Spinal cord (tissue), 9 donors: ENCODE measurements at regions not wholly inside any gene's neighbourhood (a gene's known extent, or its start where the extent isn't known, plus 50 kb on each side); places are given as distances from the start of the nearest gene placed in this dataset.

Experiments
- DNase-seq, 6 donors: peaks; one replicate each; pipeline versions ENCODE4 v3.0.0 to v3.0.0-alpha.2; 2013 to 2015; ENCODE audit warnings: low spot score in 6 of 6, low read depth in 4 of 6
- H3K27ac ChIP-seq: one replicate; pipeline ENCODE4 v1.5.1; 2013; ENCODE audit warnings: low read depth, low read length, control low read depth
- H3K27me3 ChIP-seq: one replicate; pipeline ENCODE4 v1.6.1; 2013; ENCODE audit warnings: low read length; ENCODE audit not compliant: control insufficient read depth, insufficient read depth
- H3K36me3 ChIP-seq: one replicate; pipeline ENCODE4 v1.6.1; 2013; ENCODE audit warnings: low read length; ENCODE audit not compliant: control insufficient read depth, insufficient read depth
- H3K4me1 ChIP-seq: one replicate; pipeline ENCODE4 v1.6.1; 2013; ENCODE audit warnings: low read length; ENCODE audit not compliant: control insufficient read depth, insufficient read depth
- H3K4me3 ChIP-seq: one replicate; pipeline ENCODE4 v1.5.1; 2013; ENCODE audit warnings: low read depth, low read length, control low read depth
- H3K9me3 ChIP-seq: one replicate; pipeline ENCODE4 v1.6.1; 2013; ENCODE audit warnings: low read length; ENCODE audit not compliant: control insufficient read depth, insufficient read depth
- WGBS: methylation state at CpG from one replicate; pipeline ENCODE4 v1.1.5; 2013; ENCODE audit warnings: missing lambda C conversion rate; ENCODE audit not compliant: insufficient coverage; 5-methylcytosine and 5-hydroxymethylcytosine counted together
- donor health status: healthy.

DNA sequence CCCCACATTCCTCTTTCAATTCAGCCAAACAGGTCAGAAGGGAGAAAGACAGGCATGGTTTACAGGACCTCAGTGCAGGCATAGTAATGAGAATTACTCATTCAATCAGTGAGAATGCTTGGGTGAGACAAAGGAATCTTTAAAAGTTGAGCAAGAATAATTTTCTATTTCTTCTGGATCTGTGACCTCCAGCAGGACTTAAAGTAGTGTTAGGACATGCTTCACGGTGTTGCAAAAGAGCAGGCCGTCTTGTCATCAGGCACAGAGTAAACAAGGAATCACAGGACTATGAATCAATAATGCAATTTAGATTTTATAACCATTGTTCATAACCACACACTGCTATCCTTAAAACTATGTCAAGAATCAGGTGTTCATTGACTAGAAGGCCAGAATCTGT lies 130.6 kb upstream of the GLRA2 start:
- Histone ChIP-seq H3K27ac (no peak overlapping the region), H3K9me3 (no peaks in the 10 kb centered on the region), H3K27me3 (no peaks in the 10 kb centered on the region), H3K4me3 (no peak overlapping the region), H3K36me3 (no peaks in the 10 kb centered on the region), H3K4me1 (no peaks in the 10 kb centered on the region)
- DNase-seq = no peak
- no CpG with 5 or more reads among the region's 2 CpGs for whole genome bisulfite sequencing

DNA sequence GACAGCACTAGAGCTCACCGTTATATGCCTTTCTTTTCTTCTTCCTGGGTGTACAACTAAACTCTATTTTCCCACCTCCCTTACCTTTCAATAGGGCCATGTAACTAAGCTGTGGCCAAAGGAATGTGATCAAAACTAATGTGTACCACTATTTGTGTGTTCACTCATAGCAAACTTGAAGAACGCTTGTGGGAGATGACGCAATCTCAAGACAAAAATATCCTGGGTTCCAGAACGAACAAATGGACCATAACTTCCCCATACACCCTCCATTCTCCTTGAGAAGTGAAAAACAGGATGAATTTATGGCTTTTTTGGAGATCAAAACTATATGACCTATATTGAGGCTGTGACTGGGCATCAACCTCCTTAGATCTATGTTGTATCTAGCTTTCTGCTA lies 139.7 kb upstream of the GLRA2 start:
- Histone ChIP-seq H3K36me3 (no peaks in the 10 kb centered on the region), H3K9me3 (no peaks in the 10 kb centered on the region), H3K27ac (no peak overlapping the region), H3K4me1 (no peaks in the 10 kb centered on the region), H3K27me3 (no peaks in the 10 kb centered on the region), H3K4me3 (no peak overlapping the region)
- WGBS = no CpG with 5 or more reads among the region's 4 CpGs
- DNase-seq = no peak

- Histone ChIP-seq H3K9me3 (no peaks in the 10 kb centered on the region), H3K4me1 (no peaks in the 10 kb centered on the region), H3K27me3 (no peaks in the 10 kb centered on the region), H3K4me3 (no peak overlapping the region), H3K36me3 (no peaks in the 10 kb centered on the region), H3K27ac (no peak overlapping the region)
- no CpG with 5 or more reads among the region's 4 CpGs for whole genome bisulfite sequencing
- peak in 2 of 6 donors; percentile 29 to 60 for DNase-seq
Observed at GRCh38 chrX:14386981-14387380, 142.4 kb upstream of the GLRA2 start.

DNA sequence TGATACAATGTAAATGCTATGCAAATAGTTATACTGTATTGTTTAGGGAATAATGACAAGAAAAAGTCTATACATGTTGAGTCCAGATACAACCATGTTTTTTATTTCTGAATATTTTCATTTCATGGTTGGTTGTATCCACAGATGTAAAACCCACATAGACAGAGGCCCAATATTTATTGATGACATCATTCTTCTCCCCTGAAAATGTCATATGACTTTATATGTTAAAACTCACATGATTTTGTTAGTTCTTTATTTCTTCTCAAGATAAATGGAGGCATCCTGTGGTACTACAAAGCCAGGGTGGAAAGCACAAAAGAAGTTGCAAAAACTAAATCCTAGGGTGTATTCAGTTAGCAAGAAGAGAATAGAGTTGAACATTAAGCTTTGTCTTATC lies 149.3 kb upstream of the GLRA2 start:
- Histone ChIP-seq H3K27ac (no peak overlapping the region), H3K27me3 (no peaks in the 10 kb centered on the region), H3K9me3 (no peaks in the 10 kb centered on the region), H3K4me1 (no peaks in the 10 kb centered on the region), H3K4me3 (no peak overlapping the region), H3K36me3 (no peaks in the 10 kb centered on the region)
- no peak for DNase-seq

GRCh38 chrX:14377427-14377826 lies 151.9 kb upstream of the GLRA2 start:
- no peaks in the 10 kb centered on the region for H3K27me3 ChIP-seq
- H3K27ac ChIP-seq = no peak overlapping the region

DNA sequence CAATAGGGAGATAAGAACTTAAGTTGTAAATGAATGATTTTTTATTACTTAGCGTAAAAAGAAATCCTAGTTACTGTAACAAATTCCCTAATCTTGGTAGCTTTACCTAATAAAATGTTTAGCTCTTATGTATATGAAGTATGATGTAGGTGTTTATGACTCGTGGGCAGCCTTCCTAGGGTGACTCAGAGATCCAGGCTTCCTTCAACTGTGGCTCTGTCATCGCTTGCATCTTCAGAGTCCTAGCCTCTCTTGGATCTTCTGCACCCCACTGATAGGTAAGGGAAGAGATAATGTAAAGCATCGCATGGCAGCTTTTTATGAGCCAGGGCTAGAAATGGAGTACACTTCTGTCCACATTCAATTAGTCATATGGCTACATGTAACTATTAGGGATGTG lies 165.6 kb upstream of the GLRA2 start:
- peaks cover 2% of the 10 kb centered on the region for H3K27me3 ChIP-seq
- WGBS = no CpG with 5 or more reads among the region's 4 CpGs
- no peak overlapping the region for H3K27ac ChIP-seq
- DNase-seq = no peak
- no peaks in the 10 kb centered on the region for H3K9me3 ChIP-seq
- H3K36me3 ChIP-seq = no peaks in the 10 kb centered on the region
- H3K4me3 ChIP-seq = no peak overlapping the region
- H3K4me1 ChIP-seq = no peaks in the 10 kb centered on the region

More at GRCh38 chrX:14377427-14377826, 151.9 kb upstream of the GLRA2 start:
- Histone ChIP-seq H3K4me1 (no peaks in the 10 kb centered on the region), H3K36me3 (no peaks in the 10 kb centered on the region), H3K4me3 (no peak overlapping the region), H3K9me3 (no peaks in the 10 kb centered on the region)
- DNase-seq = no peak

DNA sequence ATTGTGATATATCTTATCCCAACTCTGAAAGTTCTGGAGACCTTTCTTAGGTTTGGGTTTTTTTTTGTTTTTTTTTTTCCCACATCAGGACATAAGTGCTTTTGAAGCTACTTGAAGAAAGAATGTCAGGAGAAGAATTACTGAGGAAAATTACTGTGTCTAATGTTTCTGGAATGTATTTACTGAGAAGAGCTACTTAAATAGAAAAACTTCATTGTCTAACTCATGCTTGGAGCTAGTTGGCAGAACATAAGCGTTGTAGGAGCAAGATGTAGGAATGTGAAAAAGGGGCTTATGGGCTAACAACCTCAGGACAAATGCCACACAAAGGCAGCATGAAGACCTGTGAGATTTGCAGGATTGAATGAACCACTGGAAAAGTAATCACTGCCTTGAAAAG lies 166.6 kb upstream of the GLRA2 start:
- Histone ChIP-seq H3K4me1 (no peaks in the 10 kb centered on the region), H3K27ac (no peak overlapping the region), H3K27me3 (peaks cover 2% of the 10 kb centered on the region), H3K4me3 (no peak overlapping the region), H3K36me3 (no peaks in the 10 kb centered on the region), H3K9me3 (no peaks in the 10 kb centered on the region)
- no peak for DNase-seq
- WGBS = 80% methylated on average over 1 of the region's 1 CpG

- Histone ChIP-seq H3K27me3 (peaks cover 2% of the 10 kb centered on the region), H3K27ac (no peak overlapping the region), H3K4me3 (no peak overlapping the region), H3K9me3 (no peaks in the 10 kb centered on the region), H3K36me3 (no peaks in the 10 kb centered on the region), H3K4me1 (no peaks in the 10 kb centered on the region)
- WGBS = 86% methylated on average over 1 of the region's 2 CpGs
- DNase-seq = peak in 1 of 6 donors; percentile 62
Observed at GRCh38 chrX:14361435-14361834, 167.9 kb upstream of the GLRA2 start.

DNA sequence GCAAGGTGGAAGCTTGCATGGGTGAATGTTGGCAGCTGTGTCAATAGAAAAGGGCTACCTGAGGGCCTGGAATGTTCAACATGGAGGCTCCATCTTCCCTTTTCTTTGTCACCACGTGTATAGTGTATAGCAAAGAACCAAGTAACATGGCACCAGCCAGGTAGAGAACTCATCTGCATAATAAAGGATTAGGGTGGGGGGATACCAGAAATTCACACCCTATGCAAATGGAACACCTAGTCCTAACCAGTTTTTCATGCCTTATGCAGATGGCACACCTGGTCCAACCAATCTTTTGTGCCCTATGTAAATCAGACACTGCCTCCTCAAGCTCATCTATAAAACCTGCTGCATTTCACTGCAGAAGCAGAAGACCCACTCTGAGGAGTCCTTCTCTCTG lies 169.6 kb upstream of the GLRA2 start:
- no peaks in the 10 kb centered on the region for H3K9me3 ChIP-seq
- no CpG with 5 or more reads among the region's 1 CpG for whole genome bisulfite sequencing
- DNase-seq = no peak
- no peaks in the 10 kb centered on the region for H3K36me3 ChIP-seq
- no peak overlapping the region for H3K4me3 ChIP-seq
- H3K27ac ChIP-seq = no peak overlapping the region
- no peaks in the 10 kb centered on the region for H3K4me1 ChIP-seq
- peaks cover 2% of the 10 kb centered on the region for H3K27me3 ChIP-seq

DNA sequence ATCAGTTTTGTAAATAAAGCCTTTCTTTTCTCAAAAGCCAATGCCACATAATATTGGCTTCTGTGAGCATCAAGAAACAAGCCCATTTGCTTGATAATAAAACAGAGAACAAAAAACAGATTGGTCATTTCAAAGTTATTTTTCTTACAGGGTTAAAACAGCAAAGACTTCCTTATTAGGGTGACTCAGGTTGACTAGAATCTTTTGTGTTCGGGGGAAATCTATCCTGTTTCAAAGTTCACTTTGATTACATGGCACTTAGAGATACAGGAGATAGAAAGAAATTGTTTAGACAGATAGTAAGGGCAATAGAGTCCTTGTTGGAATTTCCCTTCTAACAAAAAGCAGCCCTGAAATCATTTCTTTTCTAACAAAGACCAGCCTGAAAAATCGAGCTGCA lies 170.0 kb upstream of the GLRA2 start:
- WGBS = no CpG with 5 or more reads among the region's 2 CpGs
- no peaks in the 10 kb centered on the region for H3K9me3 ChIP-seq
- peaks cover 2% of the 10 kb centered on the region for H3K27me3 ChIP-seq
- no peaks in the 10 kb centered on the region for H3K4me1 ChIP-seq
- H3K4me3 ChIP-seq = no peak overlapping the region
- DNase-seq = no peak
- H3K27ac ChIP-seq = no peak overlapping the region
- no peaks in the 10 kb centered on the region for H3K36me3 ChIP-seq

- no peaks in the 10 kb centered on the region for H3K4me1 ChIP-seq
- H3K36me3 ChIP-seq = no peaks in the 10 kb centered on the region
- H3K4me3 ChIP-seq = no peak overlapping the region
- H3K27me3 ChIP-seq = peaks cover 2% of the 10 kb centered on the region
- H3K9me3 ChIP-seq = no peaks in the 10 kb centered on the region
- DNase-seq = no peak
- H3K27ac ChIP-seq = no peak overlapping the region
Observed at GRCh38 chrX:14357314-14357713, 172.0 kb upstream of the GLRA2 start.
